Keratinocyte (primary cell): ENCODE measurements at regions not wholly inside any gene's neighbourhood (a gene's known extent, or its start where the extent isn't known, plus 50 kb on each side); places are given as distances from the start of the nearest gene placed in this dataset.

ENCODE experiments used
- EZH2 ChIP-seq: IDR thresholded peaks from one replicate; pipeline ENCODE4 v1.6.1; 2012; ENCODE audit warnings: inconsistent platforms, mild to moderate bottlenecking, low read length, moderate library complexity
- TF ChIP-seq, protein P1 (sequence below), 3 experiments: IDR thresholded peaks in 1 of 3; conservative IDR thresholded peaks in 1 of 3; optimal IDR thresholded peaks in 1 of 3; 2 replicates in 2 of 3; 3 replicates in 1 of 3; pipeline versions ENCODE3 to v1.5.1; 2011; ENCODE audit warnings: low read length in 3 of 3, mild to moderate bottlenecking in 3 of 3, moderate library complexity in 2 of 3, control low read depth in 1 of 3, inconsistent platforms in 1 of 3; ENCODE audit not compliant: insufficient read depth in 2 of 3; ENCODE audit errors: extremely low read depth in 1 of 3

DNA sequence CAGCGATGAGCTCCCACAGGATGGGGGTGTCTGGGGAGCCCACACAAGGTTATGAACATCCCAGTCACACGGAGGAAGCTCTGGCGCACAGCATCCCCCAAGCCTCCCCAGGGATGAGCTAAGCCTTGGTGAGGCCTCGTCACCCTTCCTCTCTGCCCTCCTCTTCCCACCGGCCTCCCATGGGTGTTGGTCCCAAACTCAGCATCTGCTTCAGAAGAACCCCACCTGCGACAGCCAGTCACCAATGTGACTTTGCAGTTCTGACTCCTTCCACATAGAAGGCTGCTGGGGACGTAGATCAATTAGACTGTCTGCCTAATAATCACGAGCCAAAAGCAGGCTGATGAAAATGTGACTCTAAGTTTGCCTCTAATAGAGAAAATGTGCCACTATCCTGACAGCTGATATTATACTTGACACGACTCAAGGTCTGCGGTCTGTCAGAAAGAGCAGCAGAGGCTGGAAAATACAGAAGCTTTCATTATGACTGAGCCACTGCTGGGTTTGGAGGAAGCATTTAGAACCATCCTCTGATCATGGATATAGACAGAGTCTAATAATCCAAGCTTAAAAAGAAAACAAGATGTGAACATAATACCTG is 116.0 kb upstream of the PFKP start:
- TF ChIP-seq, protein P1, sequence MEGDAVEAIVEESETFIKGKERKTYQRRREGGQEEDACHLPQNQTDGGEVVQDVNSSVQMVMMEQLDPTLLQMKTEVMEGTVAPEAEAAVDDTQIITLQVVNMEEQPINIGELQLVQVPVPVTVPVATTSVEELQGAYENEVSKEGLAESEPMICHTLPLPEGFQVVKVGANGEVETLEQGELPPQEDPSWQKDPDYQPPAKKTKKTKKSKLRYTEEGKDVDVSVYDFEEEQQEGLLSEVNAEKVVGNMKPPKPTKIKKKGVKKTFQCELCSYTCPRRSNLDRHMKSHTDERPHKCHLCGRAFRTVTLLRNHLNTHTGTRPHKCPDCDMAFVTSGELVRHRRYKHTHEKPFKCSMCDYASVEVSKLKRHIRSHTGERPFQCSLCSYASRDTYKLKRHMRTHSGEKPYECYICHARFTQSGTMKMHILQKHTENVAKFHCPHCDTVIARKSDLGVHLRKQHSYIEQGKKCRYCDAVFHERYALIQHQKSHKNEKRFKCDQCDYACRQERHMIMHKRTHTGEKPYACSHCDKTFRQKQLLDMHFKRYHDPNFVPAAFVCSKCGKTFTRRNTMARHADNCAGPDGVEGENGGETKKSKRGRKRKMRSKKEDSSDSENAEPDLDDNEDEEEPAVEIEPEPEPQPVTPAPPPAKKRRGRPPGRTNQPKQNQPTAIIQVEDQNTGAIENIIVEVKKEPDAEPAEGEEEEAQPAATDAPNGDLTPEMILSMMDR (optimal IDR thresholded peaks at IDR 0.05 in 1 of 3, IDR thresholded peaks at IDR 0.05 in 1 of 3, conservative IDR thresholded peaks at IDR 0.05 in 1 of 3; ENCODE audit: extremely low read depth in 1 of 3, insufficient read depth in 2 of 3, low read length in 3 of 3): no peak
- TF ChIP-seq EZH2: no peak
